Caco-2 (cell line): ENCODE measurements at regions not wholly inside any gene's neighbourhood (a gene's known extent, or its start where the extent isn't known, plus 50 kb on each side); places are given as distances from the start of the nearest gene placed in this dataset.

Source experiments
- BruUV-seq: library from RNA; stranded (reverse); fragments of 400-500 nt; replicated peaks from 2 replicates; lab custom pipeline; 2021; lab: Mats Ljungman, UMichigan
- CTCF ChIA-PET: fragments of 300-600 bp; sonication (Branson Sonifier 250); formaldehyde crosslinking; loops from one replicate; lab custom pipeline; 2022; ENCODE audit warnings: antibody characterized with exemption; lab: Charles Lee
- POLR2A ChIA-PET: fragments of 300-600 bp; sonication (Branson Sonifier 250); formaldehyde crosslinking; loops from one replicate; lab custom pipeline; 2022; ENCODE audit warnings: antibody characterized with exemption; lab: Charles Lee
- DNase-seq, 2 experiments: peaks; one replicate each; pipeline versions ENCODE4 v3.0.0 to v3.0.0-alpha.2; 2020 to 2022
- H3K27me3 ChIP-seq: replicated peaks from 2 replicates; pipeline ENCODE4 v1.6.0; 2011; ENCODE audit warnings: low read length; ENCODE audit not compliant: control insufficient read depth, insufficient read depth
- H3K36me3 ChIP-seq: 2 replicates; pipeline ENCODE4 v1.5.1; 2011; ENCODE audit warnings: low read length; ENCODE audit not compliant: control insufficient read depth, insufficient read depth
- H3K4me1 ChIP-seq: fragments of 250-450 bp; sonication (Bioruptor Pico); 2 replicates; pipeline ENCODE4 v1.5.1; 2020; ENCODE audit warnings: mild to moderate bottlenecking
- H3K4me3 ChIP-seq: 2 replicates; pipeline ENCODE4 v1.5.1; 2011; ENCODE audit warnings: low read depth, mild to moderate bottlenecking, control low read depth, low read length
- H3K9me3 ChIP-seq: fragments of 250-450 bp; sonication (Bioruptor Pico); 2 replicates; pipeline ENCODE4 v1.5.1; 2020; ENCODE audit warnings: mild to moderate bottlenecking, moderate library complexity
- H3K27ac Mint-ChIP-seq: one replicate; pipeline ENCODE4 v1.8.0; 2022; ENCODE audit warnings: mixed read lengths; ENCODE audit not compliant: unreplicated experiment
- H3K27me3 Mint-ChIP-seq: one replicate; pipeline ENCODE4 v1.8.0; 2022; ENCODE audit warnings: mixed read lengths; ENCODE audit not compliant: insufficient read depth, unreplicated experiment
- H3K36me3 Mint-ChIP-seq: one replicate; pipeline ENCODE4 v1.8.0; 2022; ENCODE audit warnings: mild to moderate bottlenecking, mixed read lengths; ENCODE audit not compliant: insufficient read depth, unreplicated experiment
- H3K4me1 Mint-ChIP-seq: one replicate; pipeline ENCODE4 v1.8.0; 2022; ENCODE audit warnings: low read depth, mixed read lengths; ENCODE audit not compliant: unreplicated experiment
- H3K4me3 Mint-ChIP-seq: one replicate; pipeline ENCODE4 v1.8.0; 2022; ENCODE audit warnings: mild to moderate bottlenecking, moderate library complexity, mixed read lengths; ENCODE audit not compliant: unreplicated experiment
- H3K9me3 Mint-ChIP-seq: one replicate; pipeline ENCODE4 v1.8.0; 2022; ENCODE audit warnings: mixed read lengths; ENCODE audit not compliant: unreplicated experiment
- intact Hi-C: fragments of 100-400 bp; cut with micrococcal nuclease; formaldehyde crosslinking; loops from one replicate; pipeline ENCODE4 v1.10.0; 2022; ENCODE audit not compliant: unreplicated experiment
- TF ChIP-seq, protein P1 (sequence below), 2 experiments: fragments of 200-600 bp in 1 of 2; IDR thresholded peaks; 1 replicate in 1 of 2; 2 replicates in 1 of 2; pipeline versions ENCODE4 v1.5.1 to v1.8.0; 2011 to 2022; ENCODE audit warnings: antibody characterized with exemption in 1 of 2, control low read depth in 1 of 2, inconsistent platforms in 1 of 2, low read depth in 1 of 2, low read length in 1 of 2, mild to moderate bottlenecking in 1 of 2, moderate library complexity in 1 of 2; ENCODE audit not compliant: insufficient read depth in 1 of 2, severe bottlenecking in 1 of 2, unreplicated experiment in 1 of 2

DNA sequence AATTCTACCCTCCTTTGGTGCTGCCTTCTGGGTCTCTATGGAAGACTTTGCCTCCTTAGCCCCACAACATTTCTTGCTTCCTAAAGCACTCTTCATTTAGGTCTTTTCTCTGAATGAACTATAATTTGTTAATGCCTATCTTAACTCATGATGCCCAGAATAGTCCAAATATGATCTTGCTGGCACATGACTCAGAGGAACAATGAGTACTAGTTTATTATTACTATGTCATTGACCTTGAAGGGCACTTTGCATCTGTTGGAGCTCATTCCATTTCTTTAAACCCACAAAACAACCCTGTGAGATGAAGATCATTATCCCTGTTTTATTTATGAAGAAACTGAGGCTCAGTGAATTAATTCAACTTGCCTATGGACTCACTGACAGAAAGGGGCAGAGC lies 320.2 kb upstream of the PLET1 start:
- Histone ChIP-seq H3K9me3 (no peaks in the 10 kb centered on the region), H3K4me1 (no peaks in the 10 kb centered on the region), H3K4me3 (no peak overlapping the region), H3K36me3 (no peaks in the 10 kb centered on the region), H3K27me3 (no peaks in the 10 kb centered on the region; the same call in 1 of the 2 replicates)
- no TSS peak for BruUV-seq
- ChIA-PET CTCF (interaction anchor here (1.2 kb wide), 1 partner anchor 10 kb away, joined by 4 read pairs; no protein-coding TSS in a partner anchor), POLR2A (no interaction called here)
- DNase-seq: no peak
- peaks cover 17% of the 10 kb centered on the region for H3K27me3 Mint-ChIP-seq
- H3K27ac Mint-ChIP-seq: no peak overlapping the region
- no peaks in the 10 kb centered on the region for H3K36me3 Mint-ChIP-seq
- H3K9me3 Mint-ChIP-seq: no peaks in the 10 kb centered on the region
- intact Hi-C loops: no loop called here
- TF ChIP-seq, protein P1, sequence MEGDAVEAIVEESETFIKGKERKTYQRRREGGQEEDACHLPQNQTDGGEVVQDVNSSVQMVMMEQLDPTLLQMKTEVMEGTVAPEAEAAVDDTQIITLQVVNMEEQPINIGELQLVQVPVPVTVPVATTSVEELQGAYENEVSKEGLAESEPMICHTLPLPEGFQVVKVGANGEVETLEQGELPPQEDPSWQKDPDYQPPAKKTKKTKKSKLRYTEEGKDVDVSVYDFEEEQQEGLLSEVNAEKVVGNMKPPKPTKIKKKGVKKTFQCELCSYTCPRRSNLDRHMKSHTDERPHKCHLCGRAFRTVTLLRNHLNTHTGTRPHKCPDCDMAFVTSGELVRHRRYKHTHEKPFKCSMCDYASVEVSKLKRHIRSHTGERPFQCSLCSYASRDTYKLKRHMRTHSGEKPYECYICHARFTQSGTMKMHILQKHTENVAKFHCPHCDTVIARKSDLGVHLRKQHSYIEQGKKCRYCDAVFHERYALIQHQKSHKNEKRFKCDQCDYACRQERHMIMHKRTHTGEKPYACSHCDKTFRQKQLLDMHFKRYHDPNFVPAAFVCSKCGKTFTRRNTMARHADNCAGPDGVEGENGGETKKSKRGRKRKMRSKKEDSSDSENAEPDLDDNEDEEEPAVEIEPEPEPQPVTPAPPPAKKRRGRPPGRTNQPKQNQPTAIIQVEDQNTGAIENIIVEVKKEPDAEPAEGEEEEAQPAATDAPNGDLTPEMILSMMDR (IDR thresholded peaks at IDR 0.05; ENCODE audit: insufficient read depth in 1 of 2, low read depth in 1 of 2, low read length in 1 of 2, severe bottlenecking in 1 of 2, unreplicated experiment in 1 of 2): no peak
- no peak overlapping the region for H3K4me3 Mint-ChIP-seq
- H3K4me1 Mint-ChIP-seq: no peaks in the 10 kb centered on the region

DNA sequence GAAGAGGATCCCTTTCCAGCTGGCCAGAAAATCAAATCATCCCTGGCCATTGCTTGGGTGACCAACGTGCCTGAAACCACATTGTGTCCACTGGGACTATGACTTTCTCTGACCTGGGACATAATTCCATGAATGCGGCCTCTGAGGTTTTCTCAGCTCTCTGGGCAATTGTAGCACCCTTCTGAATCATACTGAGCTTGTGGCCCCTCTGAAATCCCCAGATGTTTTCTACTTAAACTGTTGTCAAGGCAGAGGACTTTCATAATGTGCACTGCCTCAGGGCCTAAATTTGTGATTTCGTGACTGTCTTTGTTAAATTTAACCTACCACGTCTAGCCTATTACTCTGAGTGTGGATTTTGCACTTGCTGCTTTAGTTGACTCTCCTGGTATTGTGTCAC lies 321.1 kb upstream of the PLET1 start:
- H3K27me3 ChIP-seq: no peaks in the 10 kb centered on the region; the same call in 1 of the 2 replicates
- TF ChIP-seq, protein P1 (IDR thresholded peaks at IDR 0.05; ENCODE audit: insufficient read depth in 1 of 2, low read depth in 1 of 2, low read length in 1 of 2, severe bottlenecking in 1 of 2, unreplicated experiment in 1 of 2): no peak
- no peak overlapping the region for H3K4me3 Mint-ChIP-seq
- no peaks in the 10 kb centered on the region for H3K36me3 Mint-ChIP-seq
- no peaks in the 10 kb centered on the region for H3K36me3 ChIP-seq
- peaks cover 22% of the 10 kb centered on the region for H3K27me3 Mint-ChIP-seq
- no peaks in the 10 kb centered on the region for H3K4me1 ChIP-seq
- POLR2A ChIA-PET: no interaction called here
- intact Hi-C loops: no loop called here
- no peaks in the 10 kb centered on the region for H3K9me3 Mint-ChIP-seq
- no peaks in the 10 kb centered on the region for H3K4me1 Mint-ChIP-seq
- BruUV-seq: no TSS peak
- DNase-seq: no peak
- no peak overlapping the region for H3K27ac Mint-ChIP-seq
- no peak overlapping the region for H3K4me3 ChIP-seq
- no peaks in the 10 kb centered on the region for H3K9me3 ChIP-seq
- CTCF ChIA-PET: no interaction called here

DNA sequence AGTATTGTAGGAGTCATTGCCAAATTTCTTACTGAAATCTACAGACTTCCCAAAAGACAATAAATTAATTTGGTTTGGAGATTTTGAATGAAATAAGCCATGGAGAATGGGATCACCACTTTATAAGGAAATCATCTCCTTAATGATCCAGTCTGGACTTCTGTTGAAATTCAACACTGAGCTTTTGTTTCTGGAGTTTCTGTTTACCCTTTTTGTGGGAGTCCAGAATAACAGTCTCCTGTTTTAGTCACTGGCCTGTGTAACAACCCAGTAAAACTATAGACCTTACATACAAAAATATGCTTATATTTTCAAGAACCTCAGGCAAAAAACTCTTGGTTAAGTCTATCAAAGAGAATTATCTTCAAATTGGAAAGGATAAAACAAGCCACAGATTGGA lies 321.7 kb upstream of the PLET1 start:
- H3K4me3 ChIP-seq: no peak overlapping the region
- CTCF ChIA-PET: no interaction called here
- intact Hi-C loops: no loop called here

More for the DNA sequence above, 321.7 kb upstream of the PLET1 start:
- no peaks in the 10 kb centered on the region for H3K36me3 ChIP-seq
- BruUV-seq: no TSS peak
- no peak for DNase-seq
- no peak overlapping the region for H3K4me3 Mint-ChIP-seq
- H3K36me3 Mint-ChIP-seq: no peaks in the 10 kb centered on the region
- no peaks in the 10 kb centered on the region for H3K9me3 ChIP-seq
- no peaks in the 10 kb centered on the region for H3K4me1 ChIP-seq
- H3K4me1 Mint-ChIP-seq: no peaks in the 10 kb centered on the region
- no peaks in the 10 kb centered on the region for H3K9me3 Mint-ChIP-seq
- peaks cover 21% of the 10 kb centered on the region for H3K27me3 Mint-ChIP-seq
- POLR2A ChIA-PET: no interaction called here
- no peak overlapping the region for H3K27ac Mint-ChIP-seq
- no peaks in the 10 kb centered on the region; the same call in 1 of the 2 replicates for H3K27me3 ChIP-seq
- TF ChIP-seq, protein P1 (IDR thresholded peaks at IDR 0.05; ENCODE audit: insufficient read depth in 1 of 2, low read depth in 1 of 2, low read length in 1 of 2, severe bottlenecking in 1 of 2, unreplicated experiment in 1 of 2): no peak
